ENCODE measurements at regions not wholly inside any gene's neighbourhood (a gene's known extent, or its start where the extent isn't known, plus 50 kb on each side); places are given as distances from the start of the nearest gene placed in this dataset.

DNA sequence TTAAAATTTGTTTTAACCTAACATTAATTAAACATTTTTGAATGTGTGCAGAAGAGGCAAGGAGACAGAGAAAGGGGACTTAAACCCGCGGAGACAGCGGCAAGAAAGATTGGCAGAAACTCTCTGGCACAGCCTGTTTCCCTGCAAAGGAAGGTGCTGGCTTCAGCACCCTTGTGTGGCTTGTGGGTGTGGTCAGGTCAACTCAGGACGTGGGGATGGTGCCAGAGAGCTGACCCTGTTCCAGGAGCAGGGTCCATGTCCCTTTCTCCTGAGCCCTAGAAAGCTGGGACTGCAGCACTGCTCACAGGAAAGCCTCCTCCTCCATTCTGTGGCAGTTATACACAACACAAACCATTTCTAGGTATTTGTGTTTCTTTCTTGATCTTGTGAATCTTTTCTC, 176.2 kb upstream of the ST6GAL2 start:
- TF ChIP-seq CTCF (conservative IDR thresholded peaks at IDR 0.05; ENCODE audit: low read depth in 2 of 2) (no peak), EZH2 (IDR thresholded peaks at IDR 0.05; ENCODE audit: low read depth, unreplicated experiment) (no peak)
